GM21576 (cell line): ENCODE measurements at regions not wholly inside any gene's neighbourhood (a gene's known extent, or its start where the extent isn't known, plus 50 kb on each side); places are given as distances from the start of the nearest gene placed in this dataset.
"Not testable (repeated sequence)": the region's sequence is repeated elsewhere in the genome, so short reads cannot be mapped to it uniquely, and the experiment has no call there.

ENCODE experiments used
- ATAC-seq: cut with Tn5 transposase; IDR thresholded peaks from one replicate; pipeline ENCODE4 v1.9.1; 2021; ENCODE audit warnings: mild to moderate bottlenecking, moderate library complexity; ENCODE audit not compliant: unreplicated experiment

DNA sequence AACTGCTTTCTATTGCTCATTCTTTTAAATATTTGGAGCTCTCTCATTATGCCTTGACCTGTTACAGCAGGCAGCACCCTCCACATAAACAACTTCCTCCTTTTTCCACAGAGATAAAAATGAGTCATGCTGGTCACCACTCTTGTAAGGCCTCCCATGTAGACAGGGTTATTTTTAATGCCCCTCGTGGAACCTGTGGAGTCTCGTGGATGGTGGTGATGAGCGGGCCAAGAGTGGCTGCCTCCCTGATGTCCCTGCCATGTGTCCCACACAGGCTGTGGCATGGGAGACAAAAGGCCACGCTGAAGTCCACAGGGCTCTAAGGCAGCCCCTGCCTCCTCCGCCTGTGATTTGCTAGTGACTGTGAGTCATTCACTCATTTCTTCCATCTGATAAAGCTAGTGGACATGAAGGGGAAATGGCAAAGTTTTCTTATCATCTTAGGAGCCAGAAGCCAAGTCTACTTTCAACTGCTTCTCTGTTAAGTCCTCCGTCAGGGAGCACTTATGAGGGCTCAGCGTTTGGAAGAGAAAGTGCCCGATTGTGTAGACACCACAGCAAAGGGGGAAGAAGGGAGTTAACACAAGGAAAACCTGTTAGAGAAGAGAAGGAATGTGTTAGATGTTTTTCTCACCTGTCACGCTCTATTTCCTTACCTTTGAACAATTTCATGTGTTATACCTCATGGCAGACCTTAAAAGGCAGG lies 121.6 kb upstream of the FAT1 start:
- no peak for ATAC-seq

- no peak for ATAC-seq
Measured at GRCh38 chr4:186846426-186846825, 122.8 kb upstream of the FAT1 start.

- ATAC-seq = not testable (repeated sequence)
Measured at GRCh38 chr4:186847429-186848131, 123.9 kb upstream of the FAT1 start.

- ATAC-seq = no peak
Measured at GRCh38 chr4:186848437-186848836, 124.8 kb upstream of the FAT1 start.

- no peak for ATAC-seq
Measured at GRCh38 chr4:186851291-186852072, 127.8 kb upstream of the FAT1 start.

- no peak for ATAC-seq
Measured at GRCh38 chr4:186852073-186852420, 128.4 kb upstream of the FAT1 start.

GRCh38 chr4:186852964-186853391 lies 129.3 kb upstream of the FAT1 start:
- no peak for ATAC-seq

- ATAC-seq = no peak
Measured at GRCh38 chr4:186854256-186854655, 130.6 kb upstream of the FAT1 start.

DNA sequence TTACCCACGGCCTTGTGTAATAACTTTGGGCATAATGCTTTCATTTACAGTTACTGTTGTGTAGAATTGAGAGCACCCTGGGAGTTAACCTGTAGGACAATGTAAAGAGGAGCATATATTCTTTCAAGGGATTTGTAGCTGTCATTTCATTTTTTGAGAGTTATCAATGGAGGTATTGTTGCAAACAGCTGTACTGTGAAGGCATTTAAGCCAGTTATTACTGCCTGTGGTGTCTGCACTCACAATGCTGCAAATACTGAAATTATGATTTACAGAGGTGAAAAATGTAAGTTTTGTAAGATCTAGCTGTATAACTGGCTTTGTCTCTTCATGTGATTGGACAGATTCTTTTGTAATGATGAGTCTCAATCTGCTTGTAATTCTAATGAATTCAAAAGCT lies 131.5 kb upstream of the FAT1 start:
- ATAC-seq = no peak

- ATAC-seq = no peak
Measured at GRCh38 chr4:186857793-186858192, 134.1 kb upstream of the FAT1 start.

- ATAC-seq = no peak
Measured at GRCh38 chr4:186858355-186858754, 134.7 kb upstream of the FAT1 start.

DNA sequence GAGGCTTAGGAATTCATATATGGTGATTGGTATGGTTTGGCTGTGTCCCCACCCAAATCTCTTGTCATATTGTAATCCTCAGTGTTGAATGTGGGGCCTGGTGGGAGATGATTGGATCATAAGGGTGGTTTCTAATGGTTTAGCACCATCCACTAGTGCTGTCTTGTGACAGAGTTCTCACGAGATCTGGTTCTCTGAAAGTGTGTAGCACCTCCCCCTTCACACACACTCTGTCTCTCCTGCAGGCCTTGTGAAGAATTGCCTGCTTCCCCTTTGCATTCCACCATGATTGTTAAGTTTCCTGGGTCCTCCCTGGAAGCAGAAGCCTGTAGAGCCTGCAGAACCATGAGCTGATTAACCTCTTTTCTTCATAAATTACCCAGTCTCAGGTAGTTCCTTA lies 135.8 kb upstream of the FAT1 start:
- no peak for ATAC-seq

DNA sequence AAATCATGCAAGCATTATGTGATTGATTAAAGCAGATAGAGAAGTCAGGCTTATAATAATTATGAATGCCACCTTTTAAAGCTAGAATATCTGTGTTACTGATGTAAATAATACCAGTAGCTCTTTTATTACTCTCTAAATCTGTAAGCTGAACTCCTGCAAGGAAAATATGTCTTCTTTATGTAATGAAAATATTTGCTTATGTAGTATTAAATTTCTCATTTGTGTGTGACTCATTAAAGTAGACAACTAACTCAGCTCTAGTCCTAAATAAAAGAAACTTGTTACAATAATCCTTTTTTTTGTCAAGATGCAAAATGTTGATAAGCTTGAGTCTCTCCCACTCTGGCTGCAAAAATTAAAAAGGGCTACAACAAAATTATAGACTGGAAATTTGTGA lies 137.7 kb upstream of the FAT1 start:
- no peak for ATAC-seq

DNA sequence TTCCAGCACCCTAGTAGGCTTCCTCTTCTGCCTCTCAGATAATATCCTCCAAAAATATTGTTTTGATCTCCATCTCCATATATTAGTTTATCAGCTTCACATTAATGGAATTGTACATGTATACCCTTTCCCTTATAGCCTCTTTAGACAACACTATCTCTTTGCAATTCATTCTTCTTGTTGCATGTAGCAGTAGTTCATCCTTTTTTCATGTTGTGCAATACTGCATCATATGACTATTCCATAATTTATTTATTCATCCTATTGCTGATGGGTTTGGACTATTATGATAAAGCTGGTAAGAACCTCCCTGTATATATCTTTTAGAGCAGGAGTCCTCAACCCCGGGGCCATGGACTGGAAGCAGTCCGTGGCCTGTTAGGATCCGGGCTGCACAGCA lies 148.2 kb upstream of the FAT1 start:
- ATAC-seq = no peak

DNA sequence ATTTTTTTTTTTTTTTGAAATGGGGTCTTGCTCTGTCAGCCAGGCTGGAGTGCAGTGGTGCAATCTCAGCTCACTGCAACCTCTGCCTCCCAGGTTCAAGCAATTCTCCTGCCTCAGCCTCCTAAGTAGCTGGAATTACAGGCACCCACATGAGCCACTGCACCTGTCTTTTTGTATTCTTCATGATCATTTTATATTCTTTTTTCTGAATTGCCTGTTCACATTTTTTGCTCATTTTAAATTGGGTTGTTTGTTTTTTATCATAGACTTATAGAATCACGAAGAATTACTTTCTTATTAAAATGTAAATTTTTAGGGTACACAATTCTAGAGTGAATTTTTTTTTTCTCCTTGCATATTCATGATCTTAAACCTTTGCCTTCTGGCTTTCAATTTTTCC lies 149.4 kb upstream of the FAT1 start:
- not testable (repeated sequence) for ATAC-seq

- ATAC-seq = no peak
Measured at GRCh38 chr4:186875476-186875875, 151.8 kb upstream of the FAT1 start.

GRCh38 chr4:186876961-186877626 lies 153.4 kb upstream of the FAT1 start:
- no peak for ATAC-seq

GRCh38 chr4:186878203-186878776 lies 154.6 kb upstream of the FAT1 start:
- no peak for ATAC-seq

- no peak for ATAC-seq
Measured at GRCh38 chr4:186881521-186882220, 158.0 kb upstream of the FAT1 start.

GRCh38 chr4:186882293-186882692 lies 158.6 kb upstream of the FAT1 start:
- ATAC-seq = no peak
